ENCODE measurements at regions not wholly inside any gene's neighbourhood (a gene's known extent, or its start where the extent isn't known, plus 50 kb on each side); places are given as distances from the start of the nearest gene placed in this dataset.

DNA sequence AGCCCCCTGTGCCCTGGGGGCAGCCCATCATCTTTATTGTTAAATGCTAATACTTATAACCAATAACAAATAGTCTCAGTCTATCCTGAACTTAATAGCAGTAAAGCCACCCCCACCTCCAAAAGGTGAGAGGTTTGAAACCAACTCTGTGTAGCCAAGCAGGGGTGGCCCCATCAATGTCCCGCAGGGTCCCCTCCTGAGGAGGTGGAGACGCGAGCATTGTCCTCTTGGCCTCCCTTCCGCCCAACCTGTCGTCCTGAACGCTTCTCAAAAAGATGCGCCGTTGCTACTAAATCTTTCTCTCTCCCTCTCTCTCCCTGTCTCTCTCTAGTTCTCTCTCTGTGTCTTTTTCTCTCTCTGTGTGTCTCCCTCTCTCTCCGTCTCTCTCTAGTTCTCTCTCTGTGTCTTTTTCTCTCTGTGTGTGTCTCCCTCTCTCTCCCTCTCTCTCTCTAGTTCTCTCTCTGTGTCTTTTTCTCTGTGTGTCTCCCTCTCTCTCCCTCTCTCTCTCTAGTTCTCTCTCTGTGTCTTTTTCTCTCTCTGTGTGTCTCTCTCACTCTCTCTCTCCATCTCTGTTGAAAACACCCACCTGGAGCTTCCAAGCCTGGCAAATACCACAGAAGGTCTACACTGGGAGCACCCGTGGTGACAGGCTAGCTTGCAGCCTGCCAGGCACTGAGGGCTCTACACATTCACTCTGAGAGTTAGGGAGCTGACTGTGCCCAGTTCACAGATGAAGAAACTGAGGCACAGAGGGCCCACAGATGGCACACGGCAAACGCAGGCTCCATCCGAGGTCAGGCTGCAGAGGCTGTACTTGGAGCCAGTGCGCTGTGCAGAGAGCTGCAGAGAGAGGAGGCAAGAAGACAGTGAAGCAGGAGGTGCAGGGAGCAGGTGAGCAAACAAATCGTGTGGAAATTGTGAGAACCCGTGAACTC is 185.9 kb downstream of the C16orf95 start:
- H3K36me3 ChIP-seq (ENCODE audit: control insufficient read depth in 2 of 2, insufficient read depth in 2 of 2, low read length in 1 of 2), result no peaks in the 10 kb centered on the region
- intact Hi-C loops (cut with micrococcal nuclease; ENCODE audit: unreplicated experiment) (no loop called here), in situ Hi-C loops (cut with MboI) (no loop called here)
- no TSS peak for BruUV-seq (replicated peaks)
- WGBS (ENCODE audit: insufficient coverage, insufficient replicate concordance, low lambda C conversion rate, missing lambda C conversion rate), result 45% methylated on average over 15 of the region's 16 CpGs
- no peak overlapping the region for H3K4me2 ChIP-seq (ENCODE audit: control insufficient read depth, insufficient read depth)
- H4K20me1 ChIP-seq (ENCODE audit: control insufficient read depth, insufficient read depth), result no peaks in the 10 kb centered on the region
- ATAC-seq, result no peak
- no peaks in the 10 kb centered on the region; the same call in 2 of the 3 replicates for H3K9me3 ChIP-seq (replicated peaks; ENCODE audit: control insufficient read depth, insufficient read depth, low read length)
- H2AFZ ChIP-seq (ENCODE audit: control insufficient read depth, low read depth, low read length), result no peak overlapping the region
- POLR2A ChIA-PET, result no interaction called here
- no peak overlapping the region for H3K9ac ChIP-seq (ENCODE audit: control insufficient read depth, insufficient read depth, low read length)
- RAD21 ChIA-PET (ENCODE audit: unreplicated experiment), result no interaction called here
- CTCF ChIA-PET, result no interaction called here
- no peaks in the 10 kb centered on the region for H3K4me1 ChIP-seq (ENCODE audit: control insufficient read depth, insufficient read depth, low read length)
- SMC1A ChIA-PET (ENCODE audit: uncharacterized antibody, unreplicated experiment), result no interaction called here
- no peaks in the 10 kb centered on the region for H3K27me3 ChIP-seq (replicated peaks in 1 of 2; ENCODE audit: control insufficient read depth in 2 of 2, insufficient read depth in 2 of 2, low read length in 1 of 2)
- H3K4me3 ChIP-seq, result no peak overlapping the region
- FAIRE-seq, result no peak
- H3K79me2 ChIP-seq (ENCODE audit: control insufficient read depth, insufficient read depth, low read length), result no peaks in the 10 kb centered on the region
- no peak for DNase-seq (ENCODE audit: low read depth, low spot score)
- H3K27ac ChIP-seq (ENCODE audit: control insufficient read depth, insufficient read depth), result no peak overlapping the region
- TF ChIP-seq CBX3 (IDR thresholded peaks at IDR 0.05; ENCODE audit: borderline replicate concordance, low read depth), result no peak
- TF ChIP-seq EGR1 (IDR thresholded peaks at IDR 0.05; ENCODE audit: borderline replicate concordance in 1 of 2, low read depth in 2 of 2, low read length in 2 of 2), result no peak
- TF ChIP-seq CHD1 (IDR thresholded peaks at IDR 0.05; ENCODE audit: low read depth, low read length), result no peak
- no peak for TF ChIP-seq IRF4 (IDR thresholded peaks at IDR 0.05; ENCODE audit: low read depth, low read length)
- TF ChIP-seq SMARCA5 (IDR thresholded peaks at IDR 0.05), result no peak
- no peak for TF ChIP-seq NFIC (IDR thresholded peaks at IDR 0.05; ENCODE audit: low read depth, low read length)
- TF ChIP-seq, protein P1, sequence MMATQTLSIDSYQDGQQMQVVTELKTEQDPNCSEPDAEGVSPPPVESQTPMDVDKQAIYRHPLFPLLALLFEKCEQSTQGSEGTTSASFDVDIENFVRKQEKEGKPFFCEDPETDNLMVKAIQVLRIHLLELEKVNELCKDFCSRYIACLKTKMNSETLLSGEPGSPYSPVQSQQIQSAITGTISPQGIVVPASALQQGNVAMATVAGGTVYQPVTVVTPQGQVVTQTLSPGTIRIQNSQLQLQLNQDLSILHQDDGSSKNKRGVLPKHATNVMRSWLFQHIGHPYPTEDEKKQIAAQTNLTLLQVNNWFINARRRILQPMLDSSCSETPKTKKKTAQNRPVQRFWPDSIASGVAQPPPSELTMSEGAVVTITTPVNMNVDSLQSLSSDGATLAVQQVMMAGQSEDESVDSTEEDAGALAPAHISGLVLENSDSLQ (IDR thresholded peaks at IDR 0.05), result no peak
- TF ChIP-seq, protein P2, sequence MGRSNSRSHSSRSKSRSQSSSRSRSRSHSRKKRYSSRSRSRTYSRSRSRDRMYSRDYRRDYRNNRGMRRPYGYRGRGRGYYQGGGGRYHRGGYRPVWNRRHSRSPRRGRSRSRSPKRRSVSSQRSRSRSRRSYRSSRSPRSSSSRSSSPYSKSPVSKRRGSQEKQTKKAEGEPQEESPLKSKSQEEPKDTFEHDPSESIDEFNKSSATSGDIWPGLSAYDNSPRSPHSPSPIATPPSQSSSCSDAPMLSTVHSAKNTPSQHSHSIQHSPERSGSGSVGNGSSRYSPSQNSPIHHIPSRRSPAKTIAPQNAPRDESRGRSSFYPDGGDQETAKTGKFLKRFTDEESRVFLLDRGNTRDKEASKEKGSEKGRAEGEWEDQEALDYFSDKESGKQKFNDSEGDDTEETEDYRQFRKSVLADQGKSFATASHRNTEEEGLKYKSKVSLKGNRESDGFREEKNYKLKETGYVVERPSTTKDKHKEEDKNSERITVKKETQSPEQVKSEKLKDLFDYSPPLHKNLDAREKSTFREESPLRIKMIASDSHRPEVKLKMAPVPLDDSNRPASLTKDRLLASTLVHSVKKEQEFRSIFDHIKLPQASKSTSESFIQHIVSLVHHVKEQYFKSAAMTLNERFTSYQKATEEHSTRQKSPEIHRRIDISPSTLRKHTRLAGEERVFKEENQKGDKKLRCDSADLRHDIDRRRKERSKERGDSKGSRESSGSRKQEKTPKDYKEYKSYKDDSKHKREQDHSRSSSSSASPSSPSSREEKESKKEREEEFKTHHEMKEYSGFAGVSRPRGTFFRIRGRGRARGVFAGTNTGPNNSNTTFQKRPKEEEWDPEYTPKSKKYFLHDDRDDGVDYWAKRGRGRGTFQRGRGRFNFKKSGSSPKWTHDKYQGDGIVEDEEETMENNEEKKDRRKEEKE (IDR thresholded peaks at IDR 0.05), result no peak
- TF ChIP-seq PAX5 (IDR thresholded peaks at IDR 0.05; ENCODE audit: borderline replicate concordance, low read depth, low read length), result no peak
- TF ChIP-seq RELA (IDR thresholded peaks at IDR 0.05; ENCODE audit: borderline replicate concordance, partially characterized antibody), result no peak
- TF ChIP-seq CREB1 (IDR thresholded peaks at IDR 0.05; ENCODE audit: low read depth), result no peak
- no peak for TF ChIP-seq KAT2A (conservative IDR thresholded peaks at IDR 0.05; ENCODE audit: control insufficient read depth, low read depth, low read length)
- no peak for TF ChIP-seq SP1 (IDR thresholded peaks at IDR 0.05; ENCODE audit: low read depth, low read length)
- TF ChIP-seq SMAD5 (IDR thresholded peaks at IDR 0.05; ENCODE audit: low read depth), result no peak
- TF ChIP-seq POU2F2 (IDR thresholded peaks at IDR 0.05; ENCODE audit: borderline replicate concordance, low read depth, low read length), result no peak
- TF ChIP-seq, protein P3, sequence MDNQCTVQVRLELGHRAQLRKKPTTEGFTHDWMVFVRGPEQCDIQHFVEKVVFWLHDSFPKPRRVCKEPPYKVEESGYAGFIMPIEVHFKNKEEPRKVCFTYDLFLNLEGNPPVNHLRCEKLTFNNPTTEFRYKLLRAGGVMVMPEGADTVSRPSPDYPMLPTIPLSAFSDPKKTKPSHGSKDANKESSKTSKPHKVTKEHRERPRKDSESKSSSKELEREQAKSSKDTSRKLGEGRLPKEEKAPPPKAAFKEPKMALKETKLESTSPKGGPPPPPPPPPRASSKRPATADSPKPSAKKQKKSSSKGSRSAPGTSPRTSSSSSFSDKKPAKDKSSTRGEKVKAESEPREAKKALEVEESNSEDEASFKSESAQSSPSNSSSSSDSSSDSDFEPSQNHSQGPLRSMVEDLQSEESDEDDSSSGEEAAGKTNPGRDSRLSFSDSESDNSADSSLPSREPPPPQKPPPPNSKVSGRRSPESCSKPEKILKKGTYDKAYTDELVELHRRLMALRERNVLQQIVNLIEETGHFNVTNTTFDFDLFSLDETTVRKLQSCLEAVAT (IDR thresholded peaks at IDR 0.05), result no peak
- TF ChIP-seq, protein P4, sequence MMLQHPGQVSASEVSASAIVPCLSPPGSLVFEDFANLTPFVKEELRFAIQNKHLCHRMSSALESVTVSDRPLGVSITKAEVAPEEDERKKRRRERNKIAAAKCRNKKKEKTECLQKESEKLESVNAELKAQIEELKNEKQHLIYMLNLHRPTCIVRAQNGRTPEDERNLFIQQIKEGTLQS (IDR thresholded peaks at IDR 0.05; ENCODE audit: borderline replicate concordance, extremely low read depth, low read depth, low read length), result no peak
- TF ChIP-seq MTA2 (IDR thresholded peaks at IDR 0.05; ENCODE audit: low read depth), result no peak
- TF ChIP-seq FOS (IDR thresholded peaks at IDR 0.05; ENCODE audit: borderline replicate concordance, extremely low read depth, insufficient read length), result no peak
